PC-3 (cell line): ENCODE measurements at regions not wholly inside any gene's neighbourhood (a gene's known extent, or its start where the extent isn't known, plus 50 kb on each side); places are given as distances from the start of the nearest gene placed in this dataset.

Experiments used
- ATAC-seq: fragments of 200-7000 bp; cut with Tn5 transposase; 2 replicates; pipeline ENCODE4 v1.9.1; 2020; ENCODE audit warnings: mild to moderate bottlenecking, moderate library complexity
- BruUV-seq: library from RNA; stranded (reverse); fragments of 400-500 nt; replicated peaks from 2 replicates; lab custom pipeline; 2021; lab: Mats Ljungman, UMichigan
- CTCF ChIA-PET: fragments of 300-600 bp; sonication (Branson Sonifier 250); formaldehyde crosslinking; loops from one replicate; lab custom pipeline; 2022; ENCODE audit warnings: antibody characterized with exemption; lab: Charles Lee
- POLR2A ChIA-PET: fragments of 300-600 bp; sonication (Branson Sonifier 250); formaldehyde crosslinking; loops from one replicate; lab custom pipeline; 2022; ENCODE audit warnings: antibody characterized with exemption; ENCODE audit not compliant: unreplicated experiment; lab: Charles Lee
- DNase-seq: peaks from one replicate; pipeline ENCODE4 v3.0.0-alpha.2; 2015
- H2AFZ ChIP-seq: fragments of 300-600 bp; sonication (generic); 2 replicates; pipeline ENCODE4 v1.6.0; 2016; ENCODE audit warnings: antibody characterized with exemption, low read length
- H3F3A ChIP-seq: fragments of 300-600 bp; sonication (generic); one replicate; pipeline ENCODE4 v1.6.0; 2017; ENCODE audit warnings: antibody characterized with exemption, low read length, control low read depth, mild to moderate bottlenecking; ENCODE audit not compliant: unreplicated experiment
- H3K27ac ChIP-seq: fragments of 300-600 bp; sonication (generic); 2 replicates; pipeline ENCODE4 v1.5.1; 2016; ENCODE audit warnings: mild to moderate bottlenecking, low read length
- H3K27me3 ChIP-seq: fragments of 300-600 bp; sonication (generic); 2 replicates; pipeline ENCODE4 v1.6.1; 2016; ENCODE audit warnings: low read length, mixed read lengths
- H3K36me3 ChIP-seq: fragments of 300-600 bp; sonication (generic); 2 replicates; pipeline ENCODE4 v1.6.1; 2016; ENCODE audit warnings: low read depth, mixed run types, low read length, mixed read lengths
- H3K4me1 ChIP-seq: fragments of 300-600 bp; sonication (generic); 2 replicates; pipeline ENCODE4 v1.5.1; 2016; ENCODE audit warnings: low read length; ENCODE audit not compliant: insufficient read depth
- H3K4me2 ChIP-seq: fragments of 300-600 bp; sonication (generic); 2 replicates; pipeline ENCODE4 v1.6.0; 2016; ENCODE audit warnings: low read length
- H3K4me3 ChIP-seq: fragments of 300-600 bp; sonication (generic); 2 replicates; pipeline ENCODE4 v1.5.1; 2016; ENCODE audit warnings: mild to moderate bottlenecking, low read length, mixed read lengths
- H3K79me2 ChIP-seq: fragments of 300-600 bp; sonication (generic); 2 replicates; pipeline ENCODE4 v1.6.1; 2017; ENCODE audit warnings: low read length, mixed read lengths
- H3K9ac ChIP-seq: fragments of 300-600 bp; sonication (generic); 2 replicates; pipeline ENCODE4 v1.6.0; 2016; ENCODE audit warnings: mild to moderate bottlenecking, low read length
- H3K9me2 ChIP-seq: fragments of 300-600 bp; sonication (generic); replicated peaks from 2 replicates; pipeline ENCODE4 v1.6.1; 2016; ENCODE audit warnings: mixed run types, low read length, mixed read lengths
- H3K9me3 ChIP-seq: fragments of 300-600 bp; sonication (generic); 2 replicates; pipeline ENCODE4 v1.6.1; 2016; ENCODE audit warnings: low read length, mixed read lengths
- H4K20me1 ChIP-seq: fragments of 300-600 bp; sonication (generic); 2 replicates; pipeline ENCODE4 v1.6.1; 2016; ENCODE audit warnings: low read length, mixed read lengths
- CTCF ChIP-seq: fragments of 300-600 bp; sonication (generic); conservative IDR thresholded peaks from 2 replicates; pipeline ENCODE4 v1.5.1; 2017; ENCODE audit warnings: antibody characterized with exemption, low read depth, mild to moderate bottlenecking, low read length
- EZH2 ChIP-seq: fragments of 300-600 bp; sonication (generic); IDR thresholded peaks from one replicate; pipeline ENCODE4 v1.6.1; 2017; ENCODE audit warnings: antibody characterized with exemption, mild to moderate bottlenecking, low read length; ENCODE audit not compliant: unreplicated experiment
- EZH2phosphoT487 ChIP-seq: fragments of 300-600 bp; sonication (generic); IDR thresholded peaks from 2 replicates; pipeline ENCODE4 v1.6.1; 2018; ENCODE audit warnings: mild to moderate bottlenecking, antibody characterized with exemption, low read length, borderline replicate concordance
- intact Hi-C: fragments of 100-400 bp; cut with micrococcal nuclease; formaldehyde crosslinking; loops from 2 replicates; pipeline ENCODE4 v1.9.0; 2023

GRCh38 chr4:3712936-3713335, 53.2 kb upstream of the ADRA2C start:
- no peaks in the 10 kb centered on the region for H4K20me1 ChIP-seq
- no peak overlapping the region for H2AFZ ChIP-seq
- DNase-seq (no peak), ATAC-seq (no peak)
- H3F3A ChIP-seq, result no peaks in the 10 kb centered on the region
- H3K9me2 ChIP-seq, result no peaks in the 10 kb centered on the region
- TF ChIP-seq EZH2 (no peak), EZH2phosphoT487 (no peak), CTCF (no peak)
- no peak overlapping the region for H3K9ac ChIP-seq
- CTCF ChIA-PET, result no interaction called here
- no peak overlapping the region for H3K4me2 ChIP-seq
- POLR2A ChIA-PET, result no interaction called here
- H3K27ac ChIP-seq, result no peak overlapping the region
- BruUV-seq, result no TSS peak
- H3K79me2 ChIP-seq, result no peaks in the 10 kb centered on the region
- peaks cover 13% of the 10 kb centered on the region for H3K27me3 ChIP-seq
- H3K9me3 ChIP-seq, result no peaks in the 10 kb centered on the region
- H3K4me3 ChIP-seq, result no peak overlapping the region
- H3K36me3 ChIP-seq, result no peaks in the 10 kb centered on the region
- no peaks in the 10 kb centered on the region for H3K4me1 ChIP-seq
- intact Hi-C loops, result no loop called here

GRCh38 chr4:3712112-3712805, 53.9 kb upstream of the ADRA2C start:
- H3K9ac ChIP-seq, result no peak overlapping the region
- H3K27me3 ChIP-seq, result peaks cover 14% of the 10 kb centered on the region
- BruUV-seq, result no TSS peak
- ChIA-PET CTCF (no interaction called here), POLR2A (no interaction called here)
- TF ChIP-seq EZH2, result no peak
- no peak for TF ChIP-seq CTCF
- TF ChIP-seq EZH2phosphoT487, result no peak
- no peaks in the 10 kb centered on the region for H3K9me2 ChIP-seq
- H4K20me1 ChIP-seq, result no peaks in the 10 kb centered on the region
- H3K4me3 ChIP-seq, result no peak overlapping the region
- no peaks in the 10 kb centered on the region for H3K79me2 ChIP-seq
- no peaks in the 10 kb centered on the region for H3K4me1 ChIP-seq
- no peaks in the 10 kb centered on the region for H3K9me3 ChIP-seq
- H3K4me2 ChIP-seq, result no peak overlapping the region
- no peak overlapping the region for H3K27ac ChIP-seq
- no peaks in the 10 kb centered on the region for H3F3A ChIP-seq
- H3K36me3 ChIP-seq, result no peaks in the 10 kb centered on the region
- DNase-seq, result no peak
- intact Hi-C loops, result no loop called here
- ATAC-seq, result no peak
- H2AFZ ChIP-seq, result no peak overlapping the region

GRCh38 chr4:3711183-3712111, 54.7 kb upstream of the ADRA2C start:
- no peak overlapping the region for H3K4me2 ChIP-seq
- intact Hi-C loops, result no loop called here
- POLR2A ChIA-PET, result no interaction called here
- H3K9me3 ChIP-seq, result no peaks in the 10 kb centered on the region
- no peak for ATAC-seq
- H3K79me2 ChIP-seq, result no peaks in the 10 kb centered on the region
- no peaks in the 10 kb centered on the region for H3K4me1 ChIP-seq
- H3K4me3 ChIP-seq, result no peak overlapping the region
- H4K20me1 ChIP-seq, result no peaks in the 10 kb centered on the region
- CTCF ChIA-PET, result no interaction called here
- no peaks in the 10 kb centered on the region for H3F3A ChIP-seq
- H3K9ac ChIP-seq, result no peak overlapping the region
- H2AFZ ChIP-seq, result no peak overlapping the region
- H3K36me3 ChIP-seq, result no peaks in the 10 kb centered on the region
- no peak overlapping the region for H3K27ac ChIP-seq
- TF ChIP-seq CTCF (no peak), EZH2phosphoT487 (no peak), EZH2 (no peak)
- H3K9me2 ChIP-seq, result no peaks in the 10 kb centered on the region
- no TSS peak for BruUV-seq
- DNase-seq, result no peak
- H3K27me3 ChIP-seq, result peaks cover 17% of the 10 kb centered on the region
